Panc1 (cell line): ENCODE measurements at regions not wholly inside any gene's neighbourhood (a gene's known extent, or its start where the extent isn't known, plus 50 kb on each side); places are given as distances from the start of the nearest gene placed in this dataset.

Source experiments
- POLR2AphosphoS5 ChIP-seq: IDR thresholded peaks from 2 replicates; pipeline ENCODE4 v1.6.1; 2012; ENCODE audit warnings: mild to moderate bottlenecking, low read depth, low read length, moderate library complexity
- TF ChIP-seq, protein P1 (sequence below): fragments of 450-650 bp; IDR thresholded peaks from 2 replicates; pipeline ENCODE4 v1.5.1; 2017; ENCODE audit warnings: mild to moderate bottlenecking

DNA sequence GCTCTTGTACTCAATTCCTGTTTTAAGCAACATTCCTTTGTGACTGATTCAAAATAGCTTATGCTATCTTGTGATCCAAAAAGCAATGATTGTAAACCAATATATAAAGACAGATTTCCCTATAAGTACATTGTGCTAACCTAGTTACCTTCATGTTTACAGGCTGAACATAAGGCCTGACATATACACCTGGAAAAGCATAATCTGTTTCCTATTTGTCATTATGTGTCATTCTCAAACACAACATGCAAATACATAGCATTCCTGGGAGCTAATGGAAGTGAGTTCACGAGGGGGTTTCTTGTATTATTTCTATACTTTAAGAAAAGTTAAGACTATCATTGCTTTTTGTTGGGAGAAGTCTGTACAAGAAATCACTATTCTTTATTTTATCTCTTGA is 638.1 kb upstream of the AGA start:
- TF ChIP-seq, protein P1, sequence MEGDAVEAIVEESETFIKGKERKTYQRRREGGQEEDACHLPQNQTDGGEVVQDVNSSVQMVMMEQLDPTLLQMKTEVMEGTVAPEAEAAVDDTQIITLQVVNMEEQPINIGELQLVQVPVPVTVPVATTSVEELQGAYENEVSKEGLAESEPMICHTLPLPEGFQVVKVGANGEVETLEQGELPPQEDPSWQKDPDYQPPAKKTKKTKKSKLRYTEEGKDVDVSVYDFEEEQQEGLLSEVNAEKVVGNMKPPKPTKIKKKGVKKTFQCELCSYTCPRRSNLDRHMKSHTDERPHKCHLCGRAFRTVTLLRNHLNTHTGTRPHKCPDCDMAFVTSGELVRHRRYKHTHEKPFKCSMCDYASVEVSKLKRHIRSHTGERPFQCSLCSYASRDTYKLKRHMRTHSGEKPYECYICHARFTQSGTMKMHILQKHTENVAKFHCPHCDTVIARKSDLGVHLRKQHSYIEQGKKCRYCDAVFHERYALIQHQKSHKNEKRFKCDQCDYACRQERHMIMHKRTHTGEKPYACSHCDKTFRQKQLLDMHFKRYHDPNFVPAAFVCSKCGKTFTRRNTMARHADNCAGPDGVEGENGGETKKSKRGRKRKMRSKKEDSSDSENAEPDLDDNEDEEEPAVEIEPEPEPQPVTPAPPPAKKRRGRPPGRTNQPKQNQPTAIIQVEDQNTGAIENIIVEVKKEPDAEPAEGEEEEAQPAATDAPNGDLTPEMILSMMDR, result no peak
- no peak for TF ChIP-seq POLR2AphosphoS5
